ENCODE measurements at regions not wholly inside any gene's neighbourhood (a gene's known extent, or its start where the extent isn't known, plus 50 kb on each side); places are given as distances from the start of the nearest gene placed in this dataset.

GRCh38 chr5:138647261-138647788 lies 72.1 kb upstream of the HSPA9 start:
- Histone ChIP-seq H3K4me3 (no peak overlapping the region), H3K36me3 (ENCODE audit: control insufficient read depth in 4 of 4, insufficient read depth in 4 of 4, low read length in 4 of 4) (no peaks in the 10 kb centered on the region), H3K9ac (ENCODE audit: insufficient read depth in 1 of 2, low read length in 2 of 2) (no peak overlapping the region), H3K9me3 (ENCODE audit: control insufficient read depth in 4 of 4, insufficient read depth in 3 of 4, low read length in 3 of 4) (no peaks in the 10 kb centered on the region), H3K4me1 (ENCODE audit: control insufficient read depth in 5 of 5, insufficient read depth in 5 of 5, low read length in 5 of 5) (peaks cover 0 to 23% (median 6%) of the 10 kb centered on the region in 5 donors), H3K27ac (ENCODE audit: low read depth in 1 of 2, low read length in 1 of 2) (no peak overlapping the region), H3K27me3 (ENCODE audit: control insufficient read depth in 3 of 3, insufficient read depth in 3 of 3, low read length in 2 of 3) (no peaks in the 10 kb centered on the region)
- DNase-seq, result no peak
- no peak for TF ChIP-seq CTCF (IDR thresholded peaks at IDR 0.05; ENCODE audit: control extremely low read depth, extremely low read depth)
- 94 to 95% methylated on average over 5 of the region's 5 CpGs for WGBS, 2 donors
- ATAC-seq (ENCODE audit: insufficient read depth, low FRiP score), result no peak

- H3K9ac ChIP-seq (ENCODE audit: insufficient read depth in 1 of 2, low read length in 2 of 2), result no peak overlapping the region
- DNase-seq (no peak), ATAC-seq (ENCODE audit: insufficient read depth, low FRiP score) (no peak)
- no peaks in the 10 kb centered on the region for H3K9me3 ChIP-seq (ENCODE audit: control insufficient read depth in 4 of 4, insufficient read depth in 3 of 4, low read length in 3 of 4)
- TF ChIP-seq CTCF (IDR thresholded peaks at IDR 0.05; ENCODE audit: control extremely low read depth, extremely low read depth), result no peak
- H3K4me1 ChIP-seq (ENCODE audit: control insufficient read depth in 5 of 5, insufficient read depth in 5 of 5, low read length in 5 of 5), result peaks cover 0 to 24% (median 6%) of the 10 kb centered on the region in 5 donors
- WGBS, 2 donors, result 89 to 93% methylated on average over 11 of the region's 11 CpGs
- no peak overlapping the region for H3K4me3 ChIP-seq
- H3K36me3 ChIP-seq (ENCODE audit: control insufficient read depth in 4 of 4, insufficient read depth in 4 of 4, low read length in 4 of 4), result no peaks in the 10 kb centered on the region
- H3K27ac ChIP-seq (ENCODE audit: low read depth in 1 of 2, low read length in 1 of 2), result no peak overlapping the region
- H3K27me3 ChIP-seq (ENCODE audit: control insufficient read depth in 3 of 3, insufficient read depth in 3 of 3, low read length in 2 of 3), result no peaks in the 10 kb centered on the region
Observed at GRCh38 chr5:138646671-138647070, 71.5 kb upstream of the HSPA9 start.

GRCh38 chr5:138645778-138646575 lies 70.8 kb upstream of the HSPA9 start:
- TF ChIP-seq CTCF (IDR thresholded peaks at IDR 0.05; ENCODE audit: control extremely low read depth, extremely low read depth), result no peak
- Histone ChIP-seq H3K4me3 (no peak overlapping the region), H3K36me3 (ENCODE audit: control insufficient read depth in 4 of 4, insufficient read depth in 4 of 4, low read length in 4 of 4) (no peaks in the 10 kb centered on the region), H3K27me3 (ENCODE audit: control insufficient read depth in 3 of 3, insufficient read depth in 3 of 3, low read length in 2 of 3) (no peaks in the 10 kb centered on the region), H3K4me1 (ENCODE audit: control insufficient read depth in 5 of 5, insufficient read depth in 5 of 5, low read length in 5 of 5) (peaks cover 0 to 31% (median 8%) of the 10 kb centered on the region in 5 donors), H3K27ac (ENCODE audit: low read depth in 1 of 2, low read length in 1 of 2) (no peak overlapping the region), H3K9me3 (ENCODE audit: control insufficient read depth in 4 of 4, insufficient read depth in 3 of 4, low read length in 3 of 4) (no peaks in the 10 kb centered on the region), H3K9ac (ENCODE audit: insufficient read depth in 1 of 2, low read length in 2 of 2) (no peak overlapping the region)
- ATAC-seq (ENCODE audit: insufficient read depth, low FRiP score) (no peak), DNase-seq (no peak)
- WGBS, 2 donors, result 75 to 83% methylated on average over 5 of the region's 5 CpGs

Measured in lung (tissue), 11 donors.